Stimulated activated CD4-positive, alpha-beta T cell treated with anti-CD3 and anti-CD28 coated beads, Interleukin-4, amount 100 ng/mL, for 48 hours (primary cell): ENCODE measurements at regions not wholly inside any gene's neighbourhood (a gene's known extent, or its start where the extent isn't known, plus 50 kb on each side); places are given as distances from the start of the nearest gene placed in this dataset.
"Not testable (repeated sequence)": the region's sequence is repeated elsewhere in the genome, so short reads cannot be mapped to it uniquely, and the experiment has no call there.

Experiments
- DNase-seq, 2 donors: peaks; one replicate each; pipeline ENCODE4 v3.0.0-alpha.2; 2020; ENCODE audit warnings: low read depth in 2 of 2

DNA sequence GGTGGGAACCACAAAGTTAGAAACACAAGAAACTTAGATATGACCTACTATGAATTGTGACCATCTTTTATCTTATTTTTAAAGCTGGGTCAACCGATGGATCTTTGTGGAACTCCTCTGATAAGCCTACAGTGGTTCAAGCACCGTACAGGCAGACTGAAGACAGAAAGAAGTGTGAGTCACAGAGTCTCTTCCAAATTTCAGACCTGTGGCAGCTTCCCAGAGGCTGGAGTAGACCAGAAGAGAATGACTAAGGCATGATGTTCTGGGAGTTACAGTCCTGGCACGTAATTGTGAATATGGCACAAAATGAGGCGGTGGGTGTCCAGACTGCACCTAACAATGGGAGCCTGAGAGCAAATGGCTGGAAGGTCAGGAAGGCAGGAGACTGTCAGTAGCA lies 70.0 kb downstream of the LMO4 start:
- no peak for DNase-seq

DNA sequence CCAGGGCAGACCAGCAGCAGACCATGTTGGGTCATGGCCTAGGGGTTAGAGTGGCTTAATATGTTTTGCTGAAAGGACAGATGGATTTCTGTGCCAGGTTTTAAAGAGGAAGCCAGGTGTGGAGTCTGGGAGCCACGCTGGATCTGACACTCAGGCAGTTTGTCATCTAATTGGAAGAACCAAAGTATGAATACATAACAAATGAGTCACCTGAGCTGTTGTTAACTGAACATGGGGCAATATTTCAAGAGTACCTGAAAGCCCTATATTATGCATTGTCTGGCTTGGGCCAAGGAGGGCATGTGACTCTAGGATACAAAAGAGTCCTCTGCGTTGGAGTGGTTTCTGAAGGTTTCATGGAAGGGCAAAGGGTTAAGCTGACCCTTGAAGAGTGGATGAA lies 70.6 kb downstream of the LMO4 start:
- no peak for DNase-seq

DNA sequence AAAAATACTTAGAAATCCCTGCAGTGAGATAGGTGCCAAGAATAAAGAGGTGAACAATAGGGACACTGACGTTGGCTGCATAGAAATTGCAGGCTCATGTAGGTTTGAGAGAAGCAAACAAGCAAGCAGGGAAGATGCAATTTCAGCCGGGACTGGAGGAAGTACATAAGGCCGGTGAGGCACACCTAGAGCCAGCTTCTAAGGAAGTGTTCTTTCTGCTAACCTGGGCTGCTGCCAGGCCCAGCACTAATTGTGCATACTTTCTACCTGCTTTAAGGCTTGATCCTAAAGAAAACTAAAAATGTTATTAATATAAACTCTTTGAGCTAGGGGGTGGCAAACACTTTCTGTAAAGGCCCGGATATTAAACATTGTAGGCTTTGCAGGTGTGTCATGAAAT lies 71.0 kb downstream of the LMO4 start:
- DNase-seq: no peak

DNA sequence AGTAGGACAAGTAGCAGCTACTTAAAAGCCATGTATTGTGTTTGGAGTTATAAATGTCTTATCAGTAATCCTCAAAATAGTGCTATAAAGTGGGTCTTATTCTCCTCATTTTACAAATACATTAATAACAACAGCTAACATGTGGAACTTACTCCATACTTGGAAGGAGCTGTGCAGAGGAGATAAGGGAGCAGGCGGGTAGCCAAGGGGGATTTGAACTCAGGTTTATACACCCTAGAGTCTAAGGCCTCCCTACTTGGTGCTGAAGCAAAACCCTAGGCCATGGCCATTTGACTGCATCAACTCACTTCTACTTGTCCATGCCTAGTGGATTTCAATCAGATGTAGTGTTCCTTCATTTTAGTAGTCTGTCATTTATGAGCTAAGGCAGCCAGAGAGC lies 72.1 kb downstream of the LMO4 start:
- DNase-seq: no peak

DNA sequence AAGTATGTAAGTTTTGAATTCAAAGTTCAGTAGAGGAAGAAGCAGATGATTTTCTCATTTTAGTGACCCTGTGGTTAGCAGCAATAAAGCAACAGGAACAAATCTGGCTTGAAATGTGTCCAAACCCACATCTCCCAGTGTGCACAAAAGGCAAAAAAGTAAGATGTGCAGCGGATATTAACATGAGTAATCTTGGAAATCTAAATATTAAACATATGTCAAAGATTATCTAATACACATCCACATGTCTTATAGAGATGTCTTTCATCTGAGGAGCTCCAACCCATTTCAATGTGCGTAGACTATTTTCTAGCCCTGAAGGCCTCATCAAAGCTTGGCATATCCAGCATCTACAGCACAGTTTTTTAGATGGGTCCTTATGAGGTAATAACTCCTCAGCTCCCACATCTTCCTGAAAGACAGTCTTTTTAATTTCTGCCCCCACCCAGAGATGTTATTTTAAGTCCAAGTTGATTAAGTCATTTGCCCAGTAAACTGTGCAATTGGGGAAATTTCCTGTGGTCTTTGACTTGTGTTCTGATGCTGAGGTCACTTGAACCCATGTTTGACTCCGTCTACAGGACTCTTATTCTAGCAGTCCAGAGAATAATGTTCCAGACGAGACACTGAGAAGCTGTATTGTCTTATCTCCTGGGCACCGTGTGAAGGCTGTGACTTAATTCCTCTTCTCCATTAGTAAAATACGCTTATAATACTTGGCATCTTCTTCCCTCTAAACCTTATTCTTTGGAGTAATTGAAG lies 73.7 kb downstream of the LMO4 start:
- DNase-seq: no peak

DNA sequence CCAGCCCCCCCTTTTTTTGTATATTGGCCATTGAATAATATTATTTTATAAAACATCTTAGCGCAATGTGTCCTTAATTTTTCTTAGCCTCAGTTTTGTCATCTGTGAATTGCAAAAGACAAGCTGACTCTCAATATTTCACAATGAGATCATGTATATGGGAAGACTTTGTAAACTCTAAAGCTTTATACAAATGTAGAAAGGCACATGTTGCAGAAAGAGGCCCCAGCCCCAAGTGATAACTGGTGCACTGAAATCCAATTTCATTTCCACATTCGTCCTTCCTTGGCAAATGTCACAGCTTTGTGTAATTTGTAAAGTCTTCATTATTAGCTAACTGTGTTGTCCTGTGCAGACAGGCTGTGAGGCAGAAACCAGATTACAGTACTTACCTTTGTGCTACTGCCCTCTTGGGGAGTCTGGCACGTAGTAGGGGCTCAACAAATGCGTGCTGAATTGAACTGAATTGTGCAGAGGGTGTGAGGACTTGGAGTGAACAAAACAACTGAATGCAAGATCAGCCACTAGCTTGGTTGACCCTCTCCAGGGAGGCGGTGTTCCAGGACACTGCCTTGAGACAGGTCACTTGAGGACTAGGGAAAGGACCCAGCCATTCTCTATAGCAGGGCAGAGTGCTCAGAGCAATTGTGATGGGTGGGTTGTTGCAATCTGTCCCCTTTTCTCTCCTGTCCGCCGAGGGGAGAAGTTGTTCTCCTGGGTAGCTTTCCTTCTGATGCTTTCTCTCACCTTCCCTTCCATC lies 74.6 kb downstream of the LMO4 start:
- no peak for DNase-seq

DNA sequence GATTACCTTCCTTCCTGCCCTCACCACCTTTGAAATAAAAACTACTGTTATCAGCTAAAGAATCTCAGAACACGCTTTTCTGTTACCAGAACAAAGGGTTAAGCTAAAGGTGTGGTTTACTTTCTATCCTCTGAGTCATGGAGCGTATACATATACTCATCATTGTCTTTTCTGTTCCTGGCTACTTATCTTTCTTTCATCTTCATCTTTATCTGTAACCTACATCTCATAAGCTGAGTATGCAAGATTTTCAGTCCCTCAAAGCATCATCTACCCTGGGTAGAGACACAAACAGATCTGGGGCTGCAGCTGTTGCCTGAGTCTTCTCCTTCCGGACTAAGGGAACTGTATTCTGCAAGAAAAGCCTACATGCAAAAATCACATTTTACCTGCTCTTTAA lies 75.6 kb downstream of the LMO4 start:
- no peak for DNase-seq

DNA sequence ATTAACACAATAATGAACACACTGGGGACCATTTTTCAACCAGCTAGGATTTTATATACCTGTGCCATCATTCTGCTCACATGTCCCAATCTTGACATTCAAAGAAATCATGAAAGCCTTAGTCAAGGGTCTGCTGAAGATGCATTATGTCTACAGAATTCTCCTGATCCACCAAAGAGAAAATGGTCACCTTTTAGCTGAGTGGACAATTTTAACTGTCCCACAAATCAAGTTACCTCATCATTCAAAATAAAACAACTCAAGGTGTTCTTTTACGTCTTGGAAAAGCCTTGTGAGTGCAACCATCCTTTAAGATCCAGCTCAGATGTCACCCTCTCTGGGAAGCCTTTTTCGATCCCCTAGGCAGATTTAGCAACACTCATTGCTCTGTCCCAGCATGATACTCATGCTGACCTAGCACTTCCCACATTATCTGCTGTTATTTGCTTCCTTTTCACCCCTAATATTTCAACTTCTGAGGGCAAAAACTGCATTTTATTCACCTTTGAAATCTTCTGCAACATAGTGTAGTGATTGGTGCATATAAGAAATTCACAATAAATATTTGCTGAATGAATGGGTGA lies 80.1 kb downstream of the LMO4 start:
- no peak for DNase-seq

DNA sequence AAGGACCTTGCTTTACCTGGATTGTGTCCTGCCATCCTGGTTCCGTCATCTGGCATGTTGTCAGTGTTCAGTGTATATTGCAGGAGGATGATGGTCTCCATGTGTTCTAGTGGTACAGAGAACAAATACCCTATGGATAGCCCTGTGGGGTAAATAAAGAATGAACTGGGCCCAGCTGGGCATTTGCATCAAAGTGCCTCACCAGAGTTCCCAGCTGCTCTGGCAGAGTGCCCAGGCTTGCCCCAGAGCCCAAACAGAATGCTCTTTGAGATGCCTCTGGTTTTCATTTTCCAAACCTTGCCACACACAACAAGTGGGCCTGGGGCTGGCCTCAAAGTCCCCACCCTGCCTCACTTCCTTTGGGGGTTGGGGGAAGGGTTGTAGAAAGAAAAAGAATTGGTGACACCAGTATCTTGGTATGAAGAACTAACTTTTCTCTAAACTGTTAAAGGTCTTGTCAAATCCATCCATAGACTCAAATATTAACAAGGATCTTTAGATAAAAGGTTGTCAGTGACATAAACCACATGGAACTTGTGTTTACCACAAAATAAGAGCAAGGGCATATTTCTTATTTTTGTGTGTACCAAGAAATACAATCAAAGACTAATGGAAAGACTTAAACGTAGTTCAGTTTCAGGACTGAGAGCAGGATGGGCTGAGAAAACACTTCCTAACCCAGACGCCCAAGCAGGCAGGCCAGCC lies 82.2 kb downstream of the LMO4 start:
- DNase-seq: no peak

DNA sequence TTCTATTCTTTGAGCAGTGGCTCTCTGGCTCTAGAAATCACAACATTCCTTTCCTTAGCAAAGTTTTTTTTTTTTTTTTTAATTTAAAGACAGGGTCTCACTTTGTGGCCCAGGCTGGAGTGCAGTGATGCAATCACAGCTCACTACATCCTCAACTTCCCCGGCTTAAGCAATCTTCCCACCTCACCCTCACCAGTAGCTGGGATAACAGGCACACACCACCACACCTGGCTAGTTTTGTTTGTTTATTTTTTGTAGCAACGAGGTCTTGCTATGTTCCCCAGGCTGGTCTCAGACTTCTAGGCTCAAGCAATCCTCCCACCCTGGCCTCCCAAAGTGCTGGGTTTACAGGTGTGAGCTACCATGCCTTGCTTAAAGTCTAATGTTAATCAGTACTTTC lies 85.2 kb downstream of the LMO4 start:
- DNase-seq: not testable (repeated sequence)

DNA sequence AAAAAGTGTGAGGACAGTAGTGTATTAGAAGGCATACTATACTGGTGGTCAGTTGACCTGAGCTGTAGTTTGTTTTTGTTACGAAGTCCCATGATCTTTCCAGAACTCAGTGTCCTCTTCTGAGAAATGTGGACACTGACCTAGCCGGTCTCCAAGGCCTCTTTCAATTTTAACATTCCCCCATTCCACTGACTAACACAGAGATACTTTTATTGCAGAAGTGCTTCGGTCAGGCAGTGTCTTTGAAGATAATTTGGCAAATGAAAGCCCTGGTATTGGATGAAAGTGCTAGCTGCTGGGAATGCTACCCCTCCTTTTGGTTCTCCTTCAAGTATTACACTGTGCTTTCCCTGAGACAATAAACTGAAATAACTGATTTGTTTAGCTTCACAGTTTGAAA lies 89.4 kb downstream of the LMO4 start:
- DNase-seq: no peak

DNA sequence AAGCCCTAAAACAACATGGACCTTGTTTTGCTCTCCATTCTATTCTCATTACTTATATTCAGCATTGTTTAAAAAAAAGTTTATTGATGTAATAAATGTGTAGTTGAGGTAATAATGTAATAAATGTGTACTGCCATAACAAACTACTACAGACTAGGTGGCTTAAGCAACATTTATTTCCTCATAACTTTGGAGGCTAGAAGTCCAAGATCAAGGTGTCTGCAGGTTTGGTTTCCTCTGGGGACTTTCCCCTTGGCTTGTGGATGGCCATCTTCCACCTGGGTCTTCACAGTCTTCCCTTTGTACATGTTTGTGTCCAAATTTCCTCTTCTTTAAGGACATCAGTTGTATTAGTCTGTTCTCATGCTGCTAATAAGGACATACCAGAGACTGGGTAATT lies 93.1 kb downstream of the LMO4 start:
- no peak for DNase-seq

DNA sequence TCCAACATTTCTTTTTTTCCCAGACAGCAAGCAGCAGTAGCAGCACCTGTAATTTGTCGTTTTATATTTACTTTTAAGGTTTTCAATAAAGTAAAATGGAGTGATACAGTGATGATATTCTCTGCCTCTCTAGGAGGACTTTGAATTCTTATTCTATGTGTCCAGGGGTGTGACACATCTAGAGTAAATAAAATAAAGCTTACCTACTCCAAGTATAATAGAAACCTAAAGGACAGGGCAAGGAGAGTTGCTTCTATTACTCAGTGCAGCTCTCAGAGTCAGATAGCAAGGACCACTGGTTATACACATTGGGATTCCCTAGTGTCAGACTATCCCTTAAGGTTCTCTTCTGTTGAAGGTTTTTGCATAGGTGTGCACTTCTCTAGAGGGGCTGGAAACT lies 95.9 kb downstream of the LMO4 start:
- no peak for DNase-seq

DNA sequence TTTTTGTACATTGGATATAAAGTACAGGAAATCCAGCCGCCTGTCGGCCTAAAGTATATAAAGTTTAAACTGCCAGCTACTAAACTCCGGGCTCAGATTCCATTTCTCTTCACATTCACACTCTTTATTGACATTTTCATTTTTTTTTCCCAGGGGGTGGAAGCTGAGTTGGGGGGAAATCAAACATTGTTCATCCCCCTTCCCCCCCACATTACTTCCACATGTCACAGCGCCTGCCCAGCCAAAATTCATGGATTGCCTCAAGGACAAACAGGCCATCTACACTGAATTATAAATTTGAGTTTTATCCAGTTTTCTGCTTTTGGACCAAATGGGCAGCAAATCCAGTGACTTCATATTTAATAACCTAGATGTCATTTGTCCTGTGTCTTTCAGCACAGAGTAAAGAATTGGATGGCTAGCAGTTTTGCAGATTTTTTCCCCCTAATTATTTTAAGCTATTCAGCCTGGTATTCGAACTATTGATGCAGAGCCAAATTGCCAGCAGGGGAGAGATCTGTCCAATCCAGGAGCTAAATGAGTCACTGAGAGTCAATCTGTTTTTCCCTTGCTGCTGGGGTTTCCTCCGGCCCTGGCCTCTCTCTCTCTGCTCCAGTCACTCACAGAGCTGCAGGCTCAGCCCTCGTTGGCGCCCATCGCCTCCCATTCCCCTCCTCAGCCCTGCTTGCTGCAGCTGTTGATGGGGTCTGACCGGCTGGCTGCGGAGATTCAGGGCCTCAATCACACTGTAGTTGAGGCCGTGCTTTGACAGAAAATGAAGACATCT lies 98.0 kb downstream of the LMO4 start:
- DNase-seq: no peak

DNA sequence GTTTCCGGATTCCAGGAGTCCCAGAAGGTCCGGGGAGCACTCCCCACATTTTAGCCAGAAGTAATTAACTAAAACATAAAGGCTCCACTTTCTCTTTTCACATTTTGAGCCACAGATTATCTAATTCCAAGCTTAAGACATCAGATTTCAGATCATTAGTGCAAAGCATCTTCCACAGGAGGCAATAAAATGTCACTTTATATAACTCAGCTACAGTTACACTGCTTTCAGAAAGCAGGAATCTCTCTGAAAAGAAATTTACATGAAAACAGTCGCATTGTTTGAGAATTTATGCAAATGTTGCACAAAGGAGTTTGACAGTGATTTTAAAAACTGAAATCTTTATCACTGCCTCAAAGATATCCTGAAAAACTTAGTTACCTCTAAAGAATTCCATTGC lies 99.7 kb downstream of the LMO4 start:
- no peak for DNase-seq

DNA sequence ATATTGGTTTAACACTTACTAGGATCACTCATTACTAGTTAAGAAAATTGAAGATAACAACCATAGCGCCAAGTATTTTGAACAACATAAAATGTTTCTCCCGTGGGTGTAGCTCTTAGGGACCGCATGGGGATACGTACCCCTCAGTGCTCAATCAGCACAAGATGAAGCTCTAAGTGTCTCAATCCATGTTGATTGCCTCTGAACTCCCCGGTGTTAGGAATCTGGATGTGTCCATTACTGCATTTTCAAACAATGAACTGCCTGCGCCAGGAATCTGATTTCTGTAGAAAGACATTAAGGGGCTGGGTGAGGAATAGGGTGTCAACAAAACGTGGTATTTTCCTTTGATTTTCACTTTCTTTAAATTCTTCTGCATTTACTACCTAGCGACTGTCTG lies 100.2 kb downstream of the LMO4 start:
- DNase-seq: no peak

DNA sequence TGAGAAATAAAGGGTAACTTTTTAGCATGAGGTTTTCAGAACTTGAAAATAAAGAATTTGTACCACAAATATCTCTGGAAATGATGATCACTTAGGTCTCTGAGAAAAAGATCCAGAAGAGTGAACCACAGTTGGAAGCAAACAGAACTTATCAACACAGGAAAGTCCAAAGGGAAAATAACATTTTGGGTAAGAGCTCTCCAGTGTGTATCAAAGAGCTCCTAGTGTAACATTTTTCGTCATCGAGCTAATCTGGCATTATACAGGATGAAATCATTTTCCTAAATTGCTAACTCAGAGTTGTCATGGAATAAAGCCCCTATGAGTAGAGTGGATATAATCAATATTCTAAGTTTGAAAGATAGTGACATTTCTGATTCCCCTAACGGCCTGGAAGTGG lies 104.0 kb downstream of the LMO4 start:
- no peak for DNase-seq

DNA sequence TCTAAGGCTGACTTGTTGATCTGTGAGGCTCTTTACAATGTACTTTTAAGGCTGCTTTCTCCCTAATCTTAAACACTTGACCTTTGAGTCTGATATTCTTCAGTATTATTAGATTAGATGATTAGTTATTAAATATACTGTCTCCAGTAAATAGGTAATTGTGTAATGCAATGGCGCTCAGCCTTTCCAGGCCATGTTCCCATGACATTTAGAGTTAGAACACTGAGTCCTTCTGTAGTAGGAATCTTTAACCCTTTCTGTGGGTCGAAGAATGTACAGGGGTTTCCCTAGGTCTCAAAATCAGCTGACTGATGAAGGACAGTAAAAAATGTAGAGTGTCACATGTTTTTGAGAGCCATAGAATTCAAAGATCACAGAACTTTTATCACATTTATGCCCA lies 104.4 kb downstream of the LMO4 start:
- not testable (repeated sequence) for DNase-seq

DNA sequence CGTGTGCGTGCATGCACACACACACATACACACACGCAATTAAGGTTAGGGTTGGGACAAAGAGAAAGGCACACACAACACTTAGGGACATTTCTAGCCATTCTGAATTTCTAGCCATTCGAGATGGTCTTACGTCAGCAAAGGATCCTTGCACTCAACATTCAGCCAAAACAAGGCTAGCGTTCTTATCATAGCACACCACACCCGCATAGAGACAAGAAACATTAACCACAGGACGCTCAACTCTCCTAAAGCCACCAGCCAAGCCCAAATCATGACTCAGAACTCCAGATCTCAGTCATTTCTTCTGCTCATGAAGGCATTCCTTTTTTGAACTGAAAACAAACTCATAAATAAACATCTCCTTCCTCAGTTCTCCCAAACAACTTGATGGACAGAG lies 106.8 kb downstream of the LMO4 start:
- DNase-seq: peak in 1 of 2 donors; percentile 4

DNA sequence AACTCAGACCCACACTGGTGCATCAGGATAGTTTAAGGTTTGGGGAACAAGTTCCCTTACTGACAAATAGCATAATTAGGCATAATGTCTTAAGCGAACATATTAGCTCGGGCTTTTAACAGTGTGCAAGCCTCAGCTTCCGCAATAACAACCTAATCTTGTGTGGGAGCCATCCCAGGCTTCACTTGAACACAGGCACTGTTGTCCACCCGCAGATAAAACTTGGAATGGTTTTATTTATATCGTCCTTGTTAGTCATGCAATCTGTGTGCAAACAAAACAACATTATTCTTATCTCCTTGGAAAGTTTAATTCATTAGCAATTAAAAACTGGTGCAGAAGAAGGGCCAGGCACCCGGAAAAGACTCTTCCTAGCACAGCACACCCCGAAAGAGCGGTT lies 107.4 kb downstream of the LMO4 start:
- not testable (repeated sequence) for DNase-seq

DNA sequence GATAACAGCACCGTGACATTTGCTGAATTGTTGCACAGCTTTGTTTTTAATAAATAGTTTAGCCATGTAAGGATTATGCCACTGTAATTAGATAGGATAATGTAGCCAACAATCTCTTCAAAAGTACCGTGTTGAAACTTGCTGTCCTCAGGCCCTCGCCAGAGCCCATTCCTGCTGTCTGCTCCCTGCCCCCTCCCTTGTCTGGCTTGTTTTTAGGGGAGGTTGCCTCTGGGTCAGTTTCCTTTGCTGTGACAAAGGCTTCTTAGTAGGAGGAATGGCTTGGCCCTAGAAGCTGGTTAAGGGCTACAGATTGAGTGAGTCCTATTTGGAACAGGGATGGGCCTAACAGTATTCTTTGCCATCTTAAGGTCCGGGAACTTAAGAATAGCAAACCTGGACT lies 107.9 kb downstream of the LMO4 start:
- no peak for DNase-seq
